LHCN-M2 (cell line): ENCODE measurements at regions not wholly inside any gene's neighbourhood (a gene's known extent, or its start where the extent isn't known, plus 50 kb on each side); places are given as distances from the start of the nearest gene placed in this dataset.

Experiments
- DNase-seq: peaks from one replicate; pipeline ENCODE4 v3.0.0-alpha.2; 2012; ENCODE audit warnings: low read depth

- no peak for DNase-seq
Observed at GRCh38 chr10:106183041-106183440, 981.5 kb downstream of the SORCS1 start.

- DNase-seq, result no peak
Observed at GRCh38 chr10:106182542-106182941, 982.0 kb downstream of the SORCS1 start.

GRCh38 chr10:106181501-106181900 lies 983.0 kb downstream of the SORCS1 start:
- DNase-seq, result no peak

- DNase-seq, result no peak
Observed at GRCh38 chr10:106179430-106179829, 985.1 kb downstream of the SORCS1 start.

- no peak for DNase-seq
Observed at GRCh38 chr10:106175760-106176377, 988.6 kb downstream of the SORCS1 start.

- DNase-seq, result no peak
Observed at GRCh38 chr10:106173838-106174237, 990.7 kb downstream of the SORCS1 start.

GRCh38 chr10:106169241-106169640 lies 995.3 kb downstream of the SORCS1 start:
- DNase-seq, result no peak

GRCh38 chr10:106167946-106168345 lies 996.6 kb downstream of the SORCS1 start:
- DNase-seq, result no peak

GRCh38 chr10:106158241-106158640 lies 1006.3 kb downstream of the SORCS1 start:
- DNase-seq, result no peak

GRCh38 chr10:106147021-106147420 lies 1017.5 kb downstream of the SORCS1 start:
- DNase-seq, result no peak

GRCh38 chr10:106139915-106140314 lies 1024.6 kb downstream of the SORCS1 start:
- no peak for DNase-seq

GRCh38 chr10:106136175-106136574 lies 1028.3 kb downstream of the SORCS1 start:
- DNase-seq, result no peak

GRCh38 chr10:106134326-106135000 lies 1030.0 kb downstream of the SORCS1 start:
- DNase-seq, result no peak

- DNase-seq, result no peak
Observed at GRCh38 chr10:106133451-106133850, 1031.1 kb downstream of the SORCS1 start.

- no peak for DNase-seq
Observed at GRCh38 chr10:106132956-106133355, 1031.5 kb downstream of the SORCS1 start.

GRCh38 chr10:106114656-106115186 lies 1049.8 kb downstream of the SORCS1 start:
- no peak for DNase-seq

GRCh38 chr10:106111246-106111645 lies 1053.3 kb downstream of the SORCS1 start:
- no peak for DNase-seq

GRCh38 chr10:106107706-106108105 lies 1056.8 kb downstream of the SORCS1 start:
- DNase-seq, result no peak

GRCh38 chr10:106106114-106106513 lies 1058.4 kb downstream of the SORCS1 start:
- no peak for DNase-seq

GRCh38 chr10:106089855-106090254 lies 1074.7 kb downstream of the SORCS1 start:
- DNase-seq, result no peak

- DNase-seq, result no peak
Observed at GRCh38 chr10:106086391-106086790, 1078.1 kb downstream of the SORCS1 start.

- DNase-seq, result no peak
Observed at GRCh38 chr10:106083572-106083971, 1080.9 kb downstream of the SORCS1 start.

GRCh38 chr10:106082865-106083264 lies 1081.6 kb downstream of the SORCS1 start:
- no peak for DNase-seq
